IgD-negative memory B cell (primary cell): ENCODE measurements at regions not wholly inside any gene's neighbourhood (a gene's known extent, or its start where the extent isn't known, plus 50 kb on each side); places are given as distances from the start of the nearest gene placed in this dataset.
"Not testable (repeated sequence)": the region's sequence is repeated elsewhere in the genome, so short reads cannot be mapped to it uniquely, and the experiment has no call there.

Experiments used
- H3K27ac Mint-ChIP-seq, 3 donors: one replicate each; pipeline ENCODE4 v1.8.0; 2020 to 2022; ENCODE audit warnings: mild to moderate bottlenecking in 3 of 3, mixed read lengths in 3 of 3, moderate library complexity in 1 of 3
- H3K27me3 Mint-ChIP-seq: one replicate; pipeline ENCODE4 v1.8.0; 2021; ENCODE audit warnings: mixed read lengths
- H3K36me3 Mint-ChIP-seq: one replicate; pipeline ENCODE4 v1.8.0; 2020; ENCODE audit warnings: mild to moderate bottlenecking, mixed read lengths
- H3K4me1 Mint-ChIP-seq, 3 donors: one replicate each; pipeline ENCODE4 v1.8.0; 2020 to 2022; ENCODE audit warnings: mixed read lengths in 3 of 3, mild to moderate bottlenecking in 1 of 3
- H3K4me3 Mint-ChIP-seq, 4 donors: one replicate each; pipeline ENCODE4 v1.8.0; 2020 to 2022; ENCODE audit warnings: mild to moderate bottlenecking in 4 of 4, mixed read lengths in 4 of 4, moderate library complexity in 3 of 4
- H3K9me3 Mint-ChIP-seq, 3 donors: one replicate each; pipeline ENCODE4 v1.8.0; 2020 to 2021; ENCODE audit warnings: mixed read lengths in 3 of 3, mild to moderate bottlenecking in 1 of 3

DNA sequence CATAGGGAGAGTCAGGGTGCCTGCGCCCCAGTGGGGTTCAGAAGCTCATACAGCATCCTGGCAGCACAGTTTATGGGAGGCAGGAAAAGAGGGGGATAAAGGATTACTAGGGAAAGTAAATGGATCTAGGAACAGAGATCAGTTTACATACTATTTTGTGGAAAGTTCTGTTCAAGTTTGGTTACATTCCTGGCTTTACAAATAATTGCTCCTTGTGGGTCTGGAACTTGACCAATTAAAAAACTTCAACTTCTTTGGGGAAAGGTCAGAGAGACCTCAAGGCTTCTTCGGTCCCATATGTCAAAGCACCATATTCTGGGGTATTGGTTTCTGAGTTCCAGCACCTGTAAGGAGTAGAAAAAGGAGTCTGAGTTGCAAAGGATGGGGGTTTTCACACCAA lies 64.1 kb downstream of the ZDHHC19 start:
- no peak overlapping the region for H3K4me3 Mint-ChIP-seq
- H3K9me3 Mint-ChIP-seq, result peaks cover 0 to 1% (median 0%) of the 10 kb centered on the region in 3 donors
- H3K27me3 Mint-ChIP-seq, result peaks cover 2% of the 10 kb centered on the region
- peaks cover 2% of the 10 kb centered on the region for H3K36me3 Mint-ChIP-seq
- H3K27ac Mint-ChIP-seq, result no peak overlapping the region
- H3K4me1 Mint-ChIP-seq, result peaks cover 20 to 26% (median 24%) of the 10 kb centered on the region in 3 donors

DNA sequence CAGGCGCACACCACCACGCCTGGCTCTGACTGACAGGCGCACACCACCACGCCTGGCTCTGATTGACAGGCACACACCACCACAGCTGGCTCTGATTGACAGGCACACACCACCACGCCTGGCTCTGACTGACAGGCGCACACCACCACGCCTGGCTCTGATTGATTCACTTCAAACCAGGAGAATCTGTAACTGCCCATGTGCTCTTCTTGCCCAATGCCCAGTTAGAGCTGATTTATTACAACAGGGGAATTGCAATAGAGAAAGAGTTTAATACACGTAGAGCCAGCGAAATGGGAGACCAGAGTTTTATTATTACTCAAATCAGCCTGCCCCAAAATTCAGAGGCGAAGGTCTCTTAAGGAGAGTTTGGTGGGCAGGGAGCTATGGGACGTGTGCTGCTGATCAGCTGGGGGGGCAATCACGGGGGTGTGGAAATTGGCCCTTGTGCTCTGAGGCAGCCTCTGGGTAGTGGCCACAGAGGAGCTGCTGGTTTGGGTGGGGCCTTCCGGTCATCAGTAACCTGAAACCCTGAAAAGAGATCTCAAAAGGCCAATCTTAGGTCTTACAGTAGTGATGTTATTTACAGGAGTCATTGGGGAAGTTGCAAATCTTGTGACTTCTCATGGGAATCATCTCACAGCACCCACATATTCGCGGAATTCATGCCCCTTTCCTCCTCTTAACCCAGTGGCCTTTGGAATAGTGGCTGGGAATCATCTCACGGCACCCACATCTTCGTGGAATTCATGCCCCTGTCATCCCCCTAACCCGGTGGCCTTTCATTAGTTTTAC lies 63.8 kb upstream of the TFRC start:
- H3K27me3 Mint-ChIP-seq, result peaks cover 2% of the 10 kb centered on the region
- H3K4me3 Mint-ChIP-seq, result peak overlapping the region in 1 of 4 donors; percentile 58
- no peak overlapping the region for H3K27ac Mint-ChIP-seq
- peaks cover 2% of the 10 kb centered on the region for H3K36me3 Mint-ChIP-seq
- H3K9me3 Mint-ChIP-seq, result peaks cover 0 to 1% (median 0%) of the 10 kb centered on the region in 3 donors
- H3K4me1 Mint-ChIP-seq, result peaks cover 23 to 34% (median 27%) of the 10 kb centered on the region in 3 donors

DNA sequence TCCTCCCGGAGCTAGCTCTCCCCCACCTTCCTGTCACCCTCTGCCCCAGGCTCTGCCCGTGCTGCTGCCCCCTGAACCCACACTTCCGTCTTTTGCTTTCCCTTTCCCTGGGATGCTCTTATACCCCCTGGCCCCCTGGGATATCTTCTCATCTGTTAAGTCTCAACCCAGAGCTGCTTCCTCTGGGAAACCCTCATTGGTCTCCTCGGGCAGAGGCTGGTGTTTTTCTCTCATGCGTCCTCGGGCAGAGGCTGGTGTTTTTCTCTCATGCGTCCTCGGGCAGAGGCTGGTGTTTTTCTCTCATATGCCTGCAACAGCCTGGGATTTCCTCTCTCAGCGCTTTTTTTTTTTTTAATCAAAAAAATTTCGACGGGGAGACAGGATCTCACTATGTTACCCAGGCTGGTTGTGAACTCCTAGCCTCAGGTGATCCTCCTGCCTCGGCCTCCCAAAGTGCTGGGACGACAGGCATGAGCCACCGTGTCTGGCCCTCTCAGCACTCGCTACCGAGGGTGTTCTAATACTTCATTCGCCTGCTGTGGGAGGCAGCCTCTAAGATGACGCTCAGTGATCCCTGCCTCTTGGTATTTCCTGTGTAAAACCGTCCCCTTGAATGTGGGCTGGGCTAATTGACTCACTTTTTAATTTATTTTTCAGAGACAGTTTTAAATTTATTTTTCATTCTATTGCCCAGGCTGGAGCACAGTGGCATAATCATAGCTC lies 62.7 kb upstream of the TFRC start:
- Mint-ChIP-seq H3K27me3 (peaks cover 2% of the 10 kb centered on the region), H3K36me3 (peaks cover 1% of the 10 kb centered on the region), H3K27ac (no peak overlapping the region), H3K4me1 (peaks cover 19 to 30% (median 28%) of the 10 kb centered on the region in 3 donors), H3K9me3 (no peaks in the 10 kb centered on the region), H3K4me3 (peak overlapping the region in 2 of 4 donors; percentile 33 to 74)

DNA sequence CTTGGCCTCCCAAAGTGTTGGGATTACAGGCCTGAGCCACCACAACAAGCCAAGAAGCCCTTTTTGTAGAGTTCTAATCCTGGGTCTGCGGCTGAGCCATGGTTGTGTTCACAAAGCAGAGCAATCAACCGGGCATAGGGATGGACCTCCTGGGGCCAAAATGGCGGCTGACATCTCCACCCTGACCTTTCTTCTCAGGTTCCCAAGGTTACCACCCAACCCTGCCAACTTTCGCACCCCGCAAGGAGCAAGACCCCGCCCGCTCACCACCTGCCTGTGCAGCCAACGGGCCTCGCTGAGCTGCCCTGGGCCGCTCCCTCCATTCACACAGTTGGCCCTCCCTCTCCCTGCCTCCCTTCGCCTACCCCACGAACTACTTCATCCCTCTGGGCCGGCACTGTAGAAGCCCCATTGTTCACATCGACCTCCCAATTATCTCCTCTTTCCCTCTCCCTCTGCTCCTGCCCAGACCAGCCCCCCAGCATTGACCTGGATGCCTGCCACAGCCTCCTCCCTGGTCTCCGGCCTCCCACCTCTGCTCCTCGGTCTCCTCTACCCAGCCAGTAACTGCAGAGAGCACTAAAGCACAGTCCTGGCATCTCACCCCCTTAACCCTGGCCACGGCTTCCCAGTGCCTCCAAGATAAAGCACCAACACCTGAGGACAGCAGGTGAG lies 62.0 kb upstream of the TFRC start:
- no peak overlapping the region for H3K27ac Mint-ChIP-seq
- peak overlapping the region in 2 of 4 donors; percentile 25 to 58 for H3K4me3 Mint-ChIP-seq
- peaks cover 1% of the 10 kb centered on the region for H3K36me3 Mint-ChIP-seq
- H3K9me3 Mint-ChIP-seq, result no peaks in the 10 kb centered on the region
- peaks cover 2% of the 10 kb centered on the region for H3K27me3 Mint-ChIP-seq
- H3K4me1 Mint-ChIP-seq, result peaks cover 19 to 28% (median 28%) of the 10 kb centered on the region in 3 donors

DNA sequence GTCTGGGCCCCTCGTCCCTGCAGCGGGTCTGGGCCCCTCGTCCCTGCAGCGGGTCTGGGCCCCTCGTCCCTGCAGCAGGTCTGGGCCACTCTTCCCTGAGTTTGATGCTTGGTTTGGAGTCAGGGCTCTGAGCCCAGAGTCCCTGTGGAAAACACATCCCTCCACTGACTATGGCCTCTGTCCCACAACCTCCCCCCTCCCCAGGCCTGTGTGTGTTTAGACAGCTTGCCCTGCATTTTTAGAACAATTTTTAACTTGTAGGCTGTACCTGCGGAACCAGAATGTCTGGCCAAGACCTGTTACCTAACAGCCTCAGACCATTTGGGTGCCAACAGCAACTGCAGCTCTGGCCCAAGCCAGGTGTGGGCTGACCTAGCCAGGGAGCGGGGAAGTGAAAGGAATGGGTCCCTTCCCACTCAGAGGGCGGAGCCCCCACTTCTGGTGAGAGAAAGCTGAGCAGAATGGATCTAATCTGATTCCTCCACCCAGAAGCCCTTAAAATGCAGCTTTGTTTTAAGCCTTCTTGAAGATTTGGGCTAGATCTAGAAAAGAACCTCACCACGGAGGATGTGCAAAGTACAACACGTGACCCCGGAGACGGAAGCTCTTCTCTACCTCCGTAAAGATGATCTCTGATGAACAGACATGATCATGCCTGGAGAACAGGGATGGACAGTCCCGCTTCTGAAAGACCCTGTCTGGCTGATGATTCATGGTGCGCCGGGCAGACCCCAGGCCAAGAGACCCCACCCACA lies 60.5 kb upstream of the TFRC start:
- Mint-ChIP-seq H3K27me3 (peaks cover 2% of the 10 kb centered on the region), H3K36me3 (peaks cover 1% of the 10 kb centered on the region), H3K9me3 (no peaks in the 10 kb centered on the region), H3K27ac (peak overlapping the region in 2 of 3 donors; percentile 19 to 32), H3K4me1 (peaks cover 19 to 28% (median 28%) of the 10 kb centered on the region in 3 donors), H3K4me3 (peak overlapping the region in 2 of 4 donors; percentile 84 to 85)

DNA sequence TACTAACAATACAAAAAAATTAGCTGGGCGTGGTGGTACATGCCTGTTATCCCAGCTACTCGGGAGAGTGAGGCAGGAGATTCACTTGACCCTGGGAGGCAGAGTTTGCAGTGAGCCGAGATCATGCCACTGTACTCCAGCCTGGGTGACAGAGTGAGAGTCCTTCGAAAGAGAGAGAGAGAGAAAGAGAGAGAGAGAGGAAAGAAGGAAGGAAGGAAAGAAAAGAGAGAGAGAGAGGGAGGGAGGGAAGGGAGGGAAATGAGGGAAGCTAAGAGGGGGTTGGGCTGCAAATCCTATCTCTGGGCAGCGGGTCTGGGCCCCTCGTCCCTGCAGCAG lies 59.9 kb upstream of the TFRC start:
- Mint-ChIP-seq H3K9me3 (no peaks in the 10 kb centered on the region), H3K27ac (peak overlapping the region in 1 of 3 donors; percentile 1)

GRCh38 chr3:196141052-196141865 lies 59.4 kb upstream of the TFRC start:
- Mint-ChIP-seq H3K4me3 (peak overlapping the region in 2 of 4 donors; percentile 63 to 76), H3K27ac (peak overlapping the region in 1 of 3 donors; percentile 1), H3K27me3 (peaks cover 2% of the 10 kb centered on the region), H3K9me3 (no peaks in the 10 kb centered on the region), H3K4me1 (peaks cover 19 to 27% (median 25%) of the 10 kb centered on the region in 3 donors), H3K36me3 (peaks cover 1% of the 10 kb centered on the region)

More for the DNA sequence above, 59.9 kb upstream of the TFRC start:
- Mint-ChIP-seq H3K4me3 (peak overlapping the region in 2 of 4 donors; percentile 63 to 76), H3K4me1 (peaks cover 19 to 28% (median 27%) of the 10 kb centered on the region in 3 donors), H3K36me3 (peaks cover 1% of the 10 kb centered on the region), H3K27me3 (peaks cover 2% of the 10 kb centered on the region)

DNA sequence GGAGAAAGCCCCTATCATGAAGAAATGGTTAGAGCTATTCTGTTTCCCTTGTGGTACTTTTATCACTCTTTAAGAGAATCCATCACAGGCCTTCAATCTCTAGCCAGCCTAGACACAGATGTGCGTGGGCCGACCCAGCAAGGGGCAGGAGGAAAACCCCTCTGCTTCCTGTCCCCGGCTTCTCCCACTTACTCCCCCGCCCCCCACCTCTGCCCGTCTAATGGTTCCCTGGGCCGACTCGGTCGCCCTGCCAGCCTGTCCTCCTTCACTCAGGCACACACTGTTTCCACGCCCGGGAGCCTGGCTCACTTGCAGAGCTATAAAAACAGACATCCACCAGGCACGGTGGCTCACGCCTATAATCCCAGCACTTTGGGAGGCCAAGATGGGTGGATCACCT lies 58.3 kb upstream of the TFRC start:
- H3K9me3 Mint-ChIP-seq, result no peaks in the 10 kb centered on the region
- H3K27ac Mint-ChIP-seq, result peak overlapping the region in 1 of 3 donors; percentile 57
- H3K27me3 Mint-ChIP-seq, result peaks cover 2% of the 10 kb centered on the region
- peaks cover 1% of the 10 kb centered on the region for H3K36me3 Mint-ChIP-seq
- peak overlapping the region in 2 of 4 donors; percentile 47 to 60 for H3K4me3 Mint-ChIP-seq
- peaks cover 19 to 23% (median 20%) of the 10 kb centered on the region in 3 donors for H3K4me1 Mint-ChIP-seq

GRCh38 chr3:196139281-196139680 lies 57.4 kb upstream of the TFRC start:
- Mint-ChIP-seq H3K27me3 (peaks cover 2% of the 10 kb centered on the region), H3K27ac (no peak overlapping the region)

GRCh38 chr3:196138482-196139254 lies 56.8 kb upstream of the TFRC start:
- H3K4me1 Mint-ChIP-seq, result peaks cover 14 to 23% (median 19%) of the 10 kb centered on the region in 3 donors
- H3K27me3 Mint-ChIP-seq, result peaks cover 2% of the 10 kb centered on the region
- peaks cover 1% of the 10 kb centered on the region for H3K36me3 Mint-ChIP-seq
- no peaks in the 10 kb centered on the region for H3K9me3 Mint-ChIP-seq
- no peak overlapping the region for H3K4me3 Mint-ChIP-seq
- H3K27ac Mint-ChIP-seq, result no peak overlapping the region

More at GRCh38 chr3:196139281-196139680, 57.4 kb upstream of the TFRC start:
- Mint-ChIP-seq H3K4me3 (no peak overlapping the region), H3K36me3 (peaks cover 1% of the 10 kb centered on the region), H3K9me3 (no peaks in the 10 kb centered on the region), H3K4me1 (peaks cover 19 to 23% (median 19%) of the 10 kb centered on the region in 3 donors)

DNA sequence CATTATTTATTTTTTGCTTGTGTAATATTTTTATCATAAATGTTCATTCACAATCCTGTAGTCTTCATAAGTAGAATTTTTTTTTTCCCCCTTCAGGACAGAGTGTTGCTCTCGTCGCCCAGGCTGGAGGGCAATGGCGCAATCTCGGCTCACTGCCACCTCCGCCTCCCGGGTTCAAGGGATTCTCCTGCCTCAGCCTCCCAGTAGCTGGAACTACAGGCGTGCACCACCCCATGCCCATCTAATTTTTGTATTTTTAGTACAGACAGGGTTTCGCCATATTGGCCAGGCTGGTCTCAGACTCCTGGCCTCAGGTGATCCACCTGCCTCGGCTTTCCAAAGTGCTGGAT lies 54.7 kb upstream of the TFRC start:
- H3K4me3 Mint-ChIP-seq, H3K27me3 Mint-ChIP-seq, H3K27ac Mint-ChIP-seq, H3K9me3 Mint-ChIP-seq, H3K36me3 Mint-ChIP-seq: not testable (repeated sequence)
- H3K4me1 Mint-ChIP-seq, result peaks cover 12 to 13% (median 12%) of the 10 kb centered on the region in 3 donors

- Mint-ChIP-seq H3K9me3 (no peaks in the 10 kb centered on the region), H3K27me3 (no peaks in the 10 kb centered on the region), H3K27ac (no peak overlapping the region), H3K4me1 (peaks cover 6 to 8% (median 8%) of the 10 kb centered on the region in 3 donors), H3K36me3 (peaks cover 2% of the 10 kb centered on the region), H3K4me3 (no peak overlapping the region)
These were observed 54.1 kb upstream of the TFRC start for GRCh38 chr3:196135693-196136639.
